ENCODE measurements at regions not wholly inside any gene's neighbourhood (a gene's known extent, or its start where the extent isn't known, plus 50 kb on each side); places are given as distances from the start of the nearest gene placed in this dataset.

GRCh38 chr20:58005581-58006345 lies 222.7 kb downstream of the ANKRD60 start:
- TF ChIP-seq POLR2A (IDR thresholded peaks at IDR 0.05) (no peak), POLR2AphosphoS5 (IDR thresholded peaks at IDR 0.05) (no peak)

Measured in breast epithelium (tissue), 3 donors.